ENCODE measurements at regions not wholly inside any gene's neighbourhood (a gene's known extent, or its start where the extent isn't known, plus 50 kb on each side); places are given as distances from the start of the nearest gene placed in this dataset.

GRCh38 chr3:1955750-1956149 lies 142.9 kb upstream of the CNTN4 start:
- no peak overlapping the region for H3K9ac ChIP-seq
- POLR2A ChIA-PET = no interaction called here
- H3K9me3 ChIP-seq = no peaks in the 10 kb centered on the region; the same call in 1 of the 2 replicates
- no peaks in the 10 kb centered on the region for H3F3A ChIP-seq (replicated peaks; ENCODE audit: insufficient read depth)
- H3K4me3 ChIP-seq (ENCODE audit: low read depth in 2 of 2, low read length in 1 of 2) = no peak overlapping the region
- H3K4me1 ChIP-seq (ENCODE audit: control insufficient read depth in 1 of 2, insufficient read depth in 2 of 2, low read depth in 1 of 2, low read length in 1 of 2) = no peaks in the 10 kb centered on the region; a peak in 1 of 4 replicates
- H2AFZ ChIP-seq (ENCODE audit: low read depth) = no peak overlapping the region
- H3K36me3 ChIP-seq (replicated peaks in 1 of 2; ENCODE audit: control insufficient read depth in 1 of 2, insufficient read depth in 2 of 2, low read length in 1 of 2) = no peaks in the 10 kb centered on the region
- H3K9me2 ChIP-seq = no peaks in the 10 kb centered on the region
- 34% methylated on average over 3 of the region's 3 CpGs for whole genome bisulfite sequencing (ENCODE audit: low lambda C conversion rate)
- TF ChIP-seq USF2 (IDR thresholded peaks at IDR 0.05; ENCODE audit: borderline replicate concordance, low read depth, low read length) = no peak
- TF ChIP-seq YY1 (IDR thresholded peaks at IDR 0.05; ENCODE audit: low read depth) = no peak
- no peak for TF ChIP-seq POLR2AphosphoS5 (IDR thresholded peaks at IDR 0.05; ENCODE audit: low read depth, low read length)
- TF ChIP-seq, protein P1, sequence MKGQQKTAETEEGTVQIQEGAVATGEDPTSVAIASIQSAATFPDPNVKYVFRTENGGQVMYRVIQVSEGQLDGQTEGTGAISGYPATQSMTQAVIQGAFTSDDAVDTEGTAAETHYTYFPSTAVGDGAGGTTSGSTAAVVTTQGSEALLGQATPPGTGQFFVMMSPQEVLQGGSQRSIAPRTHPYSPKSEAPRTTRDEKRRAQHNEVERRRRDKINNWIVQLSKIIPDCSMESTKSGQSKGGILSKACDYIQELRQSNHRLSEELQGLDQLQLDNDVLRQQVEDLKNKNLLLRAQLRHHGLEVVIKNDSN (IDR thresholded peaks at IDR 0.05; ENCODE audit: borderline replicate concordance, low read depth) = no peak
- TF ChIP-seq SMC3 (IDR thresholded peaks at IDR 0.05; ENCODE audit: low read depth, low read length) = no peak
- TF ChIP-seq GATA2 (CRISPR knock-in tag; IDR thresholded peaks at IDR 0.05) = no peak
- TF ChIP-seq TAF1 (IDR thresholded peaks at IDR 0.05; ENCODE audit: borderline replicate concordance, low read depth, low read length) = no peak
- TF ChIP-seq MXI1 (IDR thresholded peaks at IDR 0.05; ENCODE audit: low read depth, low read length) = no peak
- no peak for TF ChIP-seq EP300 (IDR thresholded peaks at IDR 0.05; ENCODE audit: borderline replicate concordance in 1 of 2, low read depth in 1 of 2, low read length in 1 of 2)
- TF ChIP-seq EZH2phosphoT487 (IDR thresholded peaks at IDR 0.05; ENCODE audit: borderline replicate concordance, low read depth) = no peak
- no peak for TF ChIP-seq SIN3A (IDR thresholded peaks at IDR 0.05; ENCODE audit: borderline replicate concordance, low read depth, low read length)
- TF ChIP-seq TCF12 (IDR thresholded peaks at IDR 0.05) = no peak
- TF ChIP-seq, protein P2, sequence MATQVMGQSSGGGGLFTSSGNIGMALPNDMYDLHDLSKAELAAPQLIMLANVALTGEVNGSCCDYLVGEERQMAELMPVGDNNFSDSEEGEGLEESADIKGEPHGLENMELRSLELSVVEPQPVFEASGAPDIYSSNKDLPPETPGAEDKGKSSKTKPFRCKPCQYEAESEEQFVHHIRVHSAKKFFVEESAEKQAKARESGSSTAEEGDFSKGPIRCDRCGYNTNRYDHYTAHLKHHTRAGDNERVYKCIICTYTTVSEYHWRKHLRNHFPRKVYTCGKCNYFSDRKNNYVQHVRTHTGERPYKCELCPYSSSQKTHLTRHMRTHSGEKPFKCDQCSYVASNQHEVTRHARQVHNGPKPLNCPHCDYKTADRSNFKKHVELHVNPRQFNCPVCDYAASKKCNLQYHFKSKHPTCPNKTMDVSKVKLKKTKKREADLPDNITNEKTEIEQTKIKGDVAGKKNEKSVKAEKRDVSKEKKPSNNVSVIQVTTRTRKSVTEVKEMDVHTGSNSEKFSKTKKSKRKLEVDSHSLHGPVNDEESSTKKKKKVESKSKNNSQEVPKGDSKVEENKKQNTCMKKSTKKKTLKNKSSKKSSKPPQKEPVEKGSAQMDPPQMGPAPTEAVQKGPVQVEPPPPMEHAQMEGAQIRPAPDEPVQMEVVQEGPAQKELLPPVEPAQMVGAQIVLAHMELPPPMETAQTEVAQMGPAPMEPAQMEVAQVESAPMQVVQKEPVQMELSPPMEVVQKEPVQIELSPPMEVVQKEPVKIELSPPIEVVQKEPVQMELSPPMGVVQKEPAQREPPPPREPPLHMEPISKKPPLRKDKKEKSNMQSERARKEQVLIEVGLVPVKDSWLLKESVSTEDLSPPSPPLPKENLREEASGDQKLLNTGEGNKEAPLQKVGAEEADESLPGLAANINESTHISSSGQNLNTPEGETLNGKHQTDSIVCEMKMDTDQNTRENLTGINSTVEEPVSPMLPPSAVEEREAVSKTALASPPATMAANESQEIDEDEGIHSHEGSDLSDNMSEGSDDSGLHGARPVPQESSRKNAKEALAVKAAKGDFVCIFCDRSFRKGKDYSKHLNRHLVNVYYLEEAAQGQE (IDR thresholded peaks at IDR 0.05; ENCODE audit: low read depth, low read length) = no peak
- no peak for TF ChIP-seq TEAD4 (IDR thresholded peaks at IDR 0.05; ENCODE audit: borderline replicate concordance, insufficient read depth)
- TF ChIP-seq FOXJ3 (CRISPR knock-in tag; IDR thresholded peaks at IDR 0.05) = no peak
- TF ChIP-seq JUND (IDR thresholded peaks at IDR 0.05) = no peak
- DNase-seq = no peak
- H3K27ac ChIP-seq (ENCODE audit: low read depth in 2 of 2, low read length in 1 of 2) = no peak overlapping the region
- CTCF ChIA-PET = no interaction called here
- H3K27me3 ChIP-seq (ENCODE audit: insufficient read depth) = no peaks in the 10 kb centered on the region
- H3K79me2 ChIP-seq (ENCODE audit: insufficient read depth) = no peaks in the 10 kb centered on the region
- no peaks in the 10 kb centered on the region for H4K20me1 ChIP-seq (ENCODE audit: insufficient read depth)
- H3K4me2 ChIP-seq = no peak overlapping the region
